ENCODE measurements at regions not wholly inside any gene's neighbourhood (a gene's known extent, or its start where the extent isn't known, plus 50 kb on each side); places are given as distances from the start of the nearest gene placed in this dataset.

DNA sequence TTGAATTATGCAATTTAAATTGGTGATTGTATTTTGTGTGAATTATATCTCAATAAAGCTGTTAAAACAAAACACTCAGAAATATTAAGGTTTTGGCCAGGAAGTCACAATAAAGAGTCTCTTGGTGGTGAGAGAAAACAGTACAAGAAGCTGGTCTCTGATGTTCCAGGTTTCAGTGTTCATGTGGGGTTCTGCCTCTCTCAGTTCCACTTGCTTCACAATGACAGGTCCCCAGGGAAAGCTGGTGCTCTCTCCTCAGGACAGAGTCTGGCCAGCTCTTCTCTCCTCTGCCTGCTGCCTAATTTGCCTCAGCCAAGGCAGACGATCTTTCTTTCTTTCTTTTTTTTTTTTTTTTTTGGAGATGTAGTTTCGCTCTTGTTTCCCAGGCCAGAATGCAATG is 342.9 kb upstream of the PLXNA2 start:
- Histone ChIP-seq H3K27me3 (ENCODE audit: control insufficient read depth in 5 of 5, insufficient read depth in 4 of 5, low read length in 5 of 5) (no peaks in the 10 kb centered on the region), H3K4me3 (ENCODE audit: low read depth in 1 of 5, low read length in 5 of 5) (no peak overlapping the region), H3K9ac (ENCODE audit: low read length in 5 of 5) (no peak overlapping the region), H3K27ac (ENCODE audit: low read depth, low read length) (no peak overlapping the region), H3K9me3 (ENCODE audit: control insufficient read depth in 5 of 5, low read length in 5 of 5) (no peaks in the 10 kb centered on the region), H3K36me3 (ENCODE audit: control insufficient read depth in 5 of 5, insufficient read depth in 5 of 5, low read length in 5 of 5) (no peaks in the 10 kb centered on the region), H3K4me1 (ENCODE audit: control insufficient read depth in 5 of 5, insufficient read depth in 5 of 5, low read length in 5 of 5) (no peaks in the 10 kb centered on the region)

DNA sequence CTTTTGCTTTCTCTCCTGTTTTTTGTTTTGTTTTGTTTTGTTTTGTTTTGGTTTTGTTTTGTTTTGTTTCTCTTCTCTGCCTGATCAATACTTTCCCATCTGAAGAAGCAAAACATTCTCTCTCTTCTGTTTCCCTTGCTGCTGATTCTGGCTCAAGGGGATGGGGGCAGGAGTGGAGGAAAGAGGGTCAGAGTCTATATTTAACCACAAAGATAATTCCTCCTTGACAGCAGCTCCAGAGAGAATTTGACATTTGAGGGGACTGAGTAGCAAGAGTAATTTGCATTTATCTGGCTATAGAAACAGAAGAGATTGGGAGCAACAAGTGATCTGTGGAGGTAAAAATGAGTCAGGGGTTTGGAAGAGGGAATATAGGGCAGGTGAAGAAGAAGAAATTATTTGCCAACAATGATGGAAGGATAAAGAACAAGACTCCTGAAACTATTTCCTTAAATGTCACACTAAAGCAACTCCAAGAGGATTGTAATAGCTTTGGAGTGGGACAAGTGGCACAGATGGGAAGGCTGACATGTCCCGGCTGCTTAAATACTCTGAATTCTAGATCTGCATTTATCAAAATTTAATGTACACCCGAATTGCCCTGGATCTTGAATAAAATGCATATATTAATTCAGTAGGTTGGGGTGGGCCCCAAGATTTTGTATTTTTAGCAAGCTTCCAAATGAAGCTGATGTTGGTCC is 349.3 kb upstream of the PLXNA2 start:
- Histone ChIP-seq H3K27me3 (ENCODE audit: control insufficient read depth in 5 of 5, insufficient read depth in 4 of 5, low read length in 5 of 5) (no peaks in the 10 kb centered on the region), H3K9me3 (ENCODE audit: control insufficient read depth in 5 of 5, low read length in 5 of 5) (no peaks in the 10 kb centered on the region), H3K4me3 (ENCODE audit: low read depth in 1 of 5, low read length in 5 of 5) (no peak overlapping the region), H3K4me1 (ENCODE audit: control insufficient read depth in 5 of 5, insufficient read depth in 5 of 5, low read length in 5 of 5) (no peaks in the 10 kb centered on the region), H3K27ac (ENCODE audit: low read depth, low read length) (no peak overlapping the region), H3K9ac (ENCODE audit: low read length in 5 of 5) (no peak overlapping the region), H3K36me3 (ENCODE audit: control insufficient read depth in 5 of 5, insufficient read depth in 5 of 5, low read length in 5 of 5) (no peaks in the 10 kb centered on the region)

DNA sequence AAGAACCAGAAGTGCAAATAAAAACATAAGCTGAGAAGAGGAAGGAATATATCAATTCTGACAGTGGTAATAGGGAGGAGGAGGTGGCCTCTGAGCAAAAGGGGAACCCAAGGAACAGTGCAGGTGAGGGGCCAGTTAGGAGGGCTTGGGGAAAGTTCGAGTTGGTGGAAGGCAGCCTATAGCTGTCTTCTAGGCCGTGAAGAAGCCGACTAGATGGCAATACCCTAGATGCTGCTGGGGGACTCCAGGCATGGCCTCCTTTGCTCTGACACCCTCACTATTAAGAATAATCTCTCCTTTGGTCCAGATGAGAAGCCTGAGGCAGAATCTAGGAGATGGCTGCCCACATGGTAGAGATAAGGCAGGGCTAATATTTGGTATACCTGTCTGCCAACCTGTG is 351.1 kb upstream of the PLXNA2 start:
- Histone ChIP-seq H3K4me3 (ENCODE audit: low read depth in 1 of 5, low read length in 5 of 5) (no peak overlapping the region), H3K4me1 (ENCODE audit: control insufficient read depth in 5 of 5, insufficient read depth in 5 of 5, low read length in 5 of 5) (no peaks in the 10 kb centered on the region), H3K27ac (ENCODE audit: low read depth, low read length) (no peak overlapping the region), H3K9me3 (ENCODE audit: control insufficient read depth in 5 of 5, low read length in 5 of 5) (no peaks in the 10 kb centered on the region), H3K9ac (ENCODE audit: low read length in 5 of 5) (no peak overlapping the region), H3K27me3 (ENCODE audit: control insufficient read depth in 5 of 5, insufficient read depth in 4 of 5, low read length in 5 of 5) (no peaks in the 10 kb centered on the region), H3K36me3 (ENCODE audit: control insufficient read depth in 5 of 5, insufficient read depth in 5 of 5, low read length in 5 of 5) (no peaks in the 10 kb centered on the region)

DNA sequence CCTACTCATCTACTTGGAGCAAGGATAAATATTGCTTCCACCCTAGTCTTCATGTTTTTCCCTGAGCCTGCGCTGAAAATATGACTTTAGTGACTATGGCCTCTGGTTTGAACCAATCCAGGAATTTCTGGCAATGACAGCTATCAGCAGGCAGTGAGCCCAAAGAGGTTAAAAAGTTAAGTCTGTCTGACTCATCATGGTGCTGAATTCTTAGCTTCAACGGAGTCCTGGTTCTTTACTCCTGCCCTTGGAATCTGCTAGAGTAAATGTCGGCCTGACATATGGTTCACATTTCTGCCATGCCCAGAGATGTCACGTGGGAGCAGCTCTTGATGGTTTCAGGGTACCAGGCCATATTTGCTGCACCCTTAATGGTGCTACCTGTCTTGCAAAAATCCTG is 351.6 kb upstream of the PLXNA2 start:
- no peaks in the 10 kb centered on the region for H3K4me1 ChIP-seq (ENCODE audit: control insufficient read depth in 5 of 5, insufficient read depth in 5 of 5, low read length in 5 of 5)
- H3K36me3 ChIP-seq (ENCODE audit: control insufficient read depth in 5 of 5, insufficient read depth in 5 of 5, low read length in 5 of 5): no peaks in the 10 kb centered on the region
- no peaks in the 10 kb centered on the region for H3K9me3 ChIP-seq (ENCODE audit: control insufficient read depth in 5 of 5, low read length in 5 of 5)
- no peaks in the 10 kb centered on the region for H3K27me3 ChIP-seq (ENCODE audit: control insufficient read depth in 5 of 5, insufficient read depth in 4 of 5, low read length in 5 of 5)
- H3K4me3 ChIP-seq (ENCODE audit: low read depth in 1 of 5, low read length in 5 of 5): no peak overlapping the region
- no peak overlapping the region for H3K27ac ChIP-seq (ENCODE audit: low read depth, low read length)
- H3K9ac ChIP-seq (ENCODE audit: low read length in 5 of 5): no peak overlapping the region

DNA sequence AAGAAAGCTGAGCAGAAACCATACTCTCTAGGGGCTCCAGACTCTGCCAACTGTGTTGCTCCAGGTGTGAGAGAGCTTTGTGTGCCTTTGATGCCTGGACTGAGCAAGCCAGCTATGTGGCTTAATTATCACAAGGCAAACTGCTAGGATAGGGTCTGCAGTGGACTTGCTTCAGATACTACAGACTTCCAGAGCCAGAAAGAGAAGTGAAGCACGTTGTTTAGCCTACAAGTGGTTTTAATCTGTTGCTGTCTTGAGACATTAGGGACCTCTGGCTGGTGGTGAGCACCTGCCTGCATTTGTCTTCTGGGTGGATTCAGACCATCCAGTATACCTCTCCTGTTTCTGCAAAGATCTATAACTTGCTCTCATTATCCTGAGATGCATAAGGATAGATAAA is 353.4 kb upstream of the PLXNA2 start:
- Histone ChIP-seq H3K9me3 (ENCODE audit: control insufficient read depth in 5 of 5, low read length in 5 of 5) (no peaks in the 10 kb centered on the region), H3K27me3 (ENCODE audit: control insufficient read depth in 5 of 5, insufficient read depth in 4 of 5, low read length in 5 of 5) (no peaks in the 10 kb centered on the region), H3K9ac (ENCODE audit: low read length in 5 of 5) (no peak overlapping the region), H3K4me3 (ENCODE audit: low read depth in 1 of 5, low read length in 5 of 5) (no peak overlapping the region), H3K27ac (ENCODE audit: low read depth, low read length) (no peak overlapping the region), H3K36me3 (ENCODE audit: control insufficient read depth in 5 of 5, insufficient read depth in 5 of 5, low read length in 5 of 5) (no peaks in the 10 kb centered on the region), H3K4me1 (ENCODE audit: control insufficient read depth in 5 of 5, insufficient read depth in 5 of 5, low read length in 5 of 5) (peaks cover 0 to 8% (median 6%) of the 10 kb centered on the region in 5 donors)

DNA sequence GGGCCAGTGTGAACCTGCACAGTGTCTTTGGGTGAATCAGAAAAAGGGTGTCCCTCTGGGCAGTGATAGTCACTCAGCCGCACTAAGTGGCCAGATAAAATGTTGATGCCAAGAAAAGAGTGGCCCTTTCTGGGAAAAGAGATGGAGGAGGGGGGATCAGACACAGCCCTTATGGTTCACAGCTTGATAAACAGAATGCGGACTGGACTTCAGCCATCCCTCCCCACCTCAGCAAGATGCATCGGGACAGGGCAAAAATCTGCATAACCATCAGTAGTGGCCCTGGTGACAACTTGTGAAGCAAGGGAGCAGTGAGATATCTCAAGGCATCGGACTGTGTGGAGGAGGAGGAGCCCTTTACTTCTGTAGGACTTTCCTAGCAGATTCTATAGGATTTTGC is 353.8 kb upstream of the PLXNA2 start:
- H3K4me3 ChIP-seq (ENCODE audit: low read depth in 1 of 5, low read length in 5 of 5): no peak overlapping the region

DNA sequence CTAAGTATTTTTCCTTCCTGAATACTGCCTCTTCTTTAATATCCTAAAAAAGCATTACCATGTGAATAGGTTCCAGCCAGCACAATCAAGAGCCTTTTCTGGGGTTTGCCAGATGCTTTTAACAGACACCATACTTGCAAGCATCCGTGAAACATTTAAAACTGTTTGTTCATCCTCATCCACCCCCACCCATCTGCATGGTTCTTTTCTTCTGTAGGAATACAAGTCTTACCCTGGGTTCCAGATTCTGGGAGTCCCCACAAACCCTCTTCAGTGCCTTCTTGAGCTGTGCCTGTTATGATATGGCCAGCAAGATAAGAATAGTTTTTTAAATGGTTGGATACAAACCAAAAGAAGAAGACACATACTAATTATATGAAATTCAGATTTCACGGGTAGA is 354.9 kb upstream of the PLXNA2 start:
- Histone ChIP-seq H3K27ac (ENCODE audit: low read depth, low read length) (no peak overlapping the region), H3K9ac (ENCODE audit: low read length in 5 of 5) (no peak overlapping the region), H3K27me3 (ENCODE audit: control insufficient read depth in 5 of 5, insufficient read depth in 4 of 5, low read length in 5 of 5) (no peaks in the 10 kb centered on the region), H3K4me1 (ENCODE audit: control insufficient read depth in 5 of 5, insufficient read depth in 5 of 5, low read length in 5 of 5) (peaks cover 0 to 8% (median 6%) of the 10 kb centered on the region in 5 donors), H3K36me3 (ENCODE audit: control insufficient read depth in 5 of 5, insufficient read depth in 5 of 5, low read length in 5 of 5) (no peaks in the 10 kb centered on the region), H3K9me3 (ENCODE audit: control insufficient read depth in 5 of 5, low read length in 5 of 5) (no peaks in the 10 kb centered on the region), H3K4me3 (ENCODE audit: low read depth in 1 of 5, low read length in 5 of 5) (no peak overlapping the region)

More for the DNA sequence above, 353.8 kb upstream of the PLXNA2 start:
- Histone ChIP-seq H3K4me1 (ENCODE audit: control insufficient read depth in 5 of 5, insufficient read depth in 5 of 5, low read length in 5 of 5) (peaks cover 0 to 8% (median 6%) of the 10 kb centered on the region in 5 donors), H3K27ac (ENCODE audit: low read depth, low read length) (no peak overlapping the region), H3K27me3 (ENCODE audit: control insufficient read depth in 5 of 5, insufficient read depth in 4 of 5, low read length in 5 of 5) (no peaks in the 10 kb centered on the region), H3K9me3 (ENCODE audit: control insufficient read depth in 5 of 5, low read length in 5 of 5) (no peaks in the 10 kb centered on the region), H3K9ac (ENCODE audit: low read length in 5 of 5) (no peak overlapping the region), H3K36me3 (ENCODE audit: control insufficient read depth in 5 of 5, insufficient read depth in 5 of 5, low read length in 5 of 5) (no peaks in the 10 kb centered on the region)

DNA sequence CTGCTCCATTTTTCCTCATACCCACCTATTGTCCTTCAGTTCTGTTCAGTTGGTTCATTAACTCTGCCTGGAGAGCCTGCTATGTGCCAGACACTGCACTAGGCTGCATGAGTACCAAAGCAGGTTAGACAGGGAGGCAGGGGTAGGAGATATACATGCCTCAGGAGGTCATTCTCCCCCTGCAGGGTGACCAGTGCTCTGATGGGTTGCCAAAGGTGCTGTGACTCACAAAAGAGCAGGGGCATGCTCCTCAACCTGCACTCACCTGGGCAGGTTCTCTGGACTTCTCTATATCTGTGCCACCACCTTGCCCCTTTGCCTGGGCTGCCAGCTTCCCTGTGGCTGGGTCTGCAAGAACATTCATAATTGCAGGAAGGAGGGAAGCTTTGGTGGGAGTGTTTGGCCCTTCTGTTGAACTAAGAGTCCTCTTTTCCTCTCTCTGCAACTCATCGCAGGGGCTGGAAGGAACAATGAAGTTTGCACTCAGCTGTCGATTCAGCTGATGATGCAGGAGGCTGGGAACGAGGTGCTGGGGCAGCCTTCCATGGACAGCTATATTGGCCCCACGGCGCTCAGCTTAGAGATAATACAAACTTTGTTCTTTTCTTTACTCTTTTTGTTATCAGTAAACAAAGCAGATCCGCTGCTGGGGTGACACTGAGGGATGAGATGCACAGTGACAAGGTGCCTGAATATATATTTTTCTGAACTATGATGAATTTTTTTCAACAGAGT is 356.4 kb upstream of the PLXNA2 start:
- H3K4me1 ChIP-seq (ENCODE audit: control insufficient read depth in 5 of 5, insufficient read depth in 5 of 5, low read length in 5 of 5): peaks cover 0 to 8% (median 6%) of the 10 kb centered on the region in 5 donors
- H3K4me3 ChIP-seq (ENCODE audit: low read depth in 1 of 5, low read length in 5 of 5): no peak overlapping the region
- no peaks in the 10 kb centered on the region for H3K9me3 ChIP-seq (ENCODE audit: control insufficient read depth in 5 of 5, low read length in 5 of 5)
- H3K27ac ChIP-seq (ENCODE audit: low read depth, low read length): no peak overlapping the region
- H3K27me3 ChIP-seq (ENCODE audit: control insufficient read depth in 5 of 5, insufficient read depth in 4 of 5, low read length in 5 of 5): no peaks in the 10 kb centered on the region
- H3K36me3 ChIP-seq (ENCODE audit: control insufficient read depth in 5 of 5, insufficient read depth in 5 of 5, low read length in 5 of 5): no peaks in the 10 kb centered on the region
- H3K9ac ChIP-seq (ENCODE audit: low read length in 5 of 5): no peak overlapping the region

DNA sequence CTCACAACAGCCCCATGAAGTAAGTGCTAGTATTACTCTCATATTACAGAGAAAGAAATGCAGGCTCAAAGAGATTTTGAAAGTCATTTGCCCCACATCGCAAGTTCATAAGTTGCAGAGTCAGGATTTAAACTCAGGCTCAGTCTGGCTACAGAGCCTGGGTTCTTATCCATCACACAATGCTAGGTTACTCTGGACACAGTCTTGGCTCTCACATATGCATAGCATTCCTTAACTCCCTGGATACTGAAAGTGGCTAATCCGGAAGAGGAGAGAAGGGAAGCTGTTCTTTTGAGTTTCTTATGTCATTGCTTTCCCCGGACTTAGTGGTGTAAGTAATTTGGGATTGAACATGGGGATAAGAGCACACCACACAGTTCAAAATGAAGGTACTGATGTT is 357.4 kb upstream of the PLXNA2 start:
- Histone ChIP-seq H3K4me1 (ENCODE audit: control insufficient read depth in 5 of 5, insufficient read depth in 5 of 5, low read length in 5 of 5) (peaks cover 0 to 8% (median 6%) of the 10 kb centered on the region in 5 donors), H3K4me3 (ENCODE audit: low read depth in 1 of 5, low read length in 5 of 5) (no peak overlapping the region), H3K9ac (ENCODE audit: low read length in 5 of 5) (no peak overlapping the region), H3K27ac (ENCODE audit: low read depth, low read length) (no peak overlapping the region), H3K9me3 (ENCODE audit: control insufficient read depth in 5 of 5, low read length in 5 of 5) (no peaks in the 10 kb centered on the region), H3K36me3 (ENCODE audit: control insufficient read depth in 5 of 5, insufficient read depth in 5 of 5, low read length in 5 of 5) (no peaks in the 10 kb centered on the region), H3K27me3 (ENCODE audit: control insufficient read depth in 5 of 5, insufficient read depth in 4 of 5, low read length in 5 of 5) (no peaks in the 10 kb centered on the region)

DNA sequence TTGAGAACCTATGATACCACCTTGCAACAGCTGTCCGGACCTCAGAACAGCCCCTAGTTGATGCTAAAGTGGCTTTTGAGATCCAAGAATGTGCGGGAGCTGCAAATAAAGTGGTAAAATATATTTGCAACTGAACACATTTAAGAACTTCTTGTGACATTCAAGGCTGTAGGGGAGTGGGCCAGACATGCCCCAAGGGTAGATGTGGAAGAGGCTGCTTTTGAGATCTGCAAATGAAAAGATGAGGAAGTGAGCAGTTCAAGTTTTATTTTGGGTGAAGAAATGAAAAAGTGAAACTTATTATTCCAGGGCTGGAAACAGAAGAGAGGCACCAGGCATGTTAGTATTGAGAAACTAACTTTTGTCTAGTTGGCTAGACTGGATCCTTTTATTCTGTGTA is 359.5 kb upstream of the PLXNA2 start:
- no peak overlapping the region for H3K4me3 ChIP-seq (ENCODE audit: low read depth in 1 of 5, low read length in 5 of 5)
- H3K9me3 ChIP-seq (ENCODE audit: control insufficient read depth in 5 of 5, low read length in 5 of 5): no peaks in the 10 kb centered on the region
- H3K27me3 ChIP-seq (ENCODE audit: control insufficient read depth in 5 of 5, insufficient read depth in 4 of 5, low read length in 5 of 5): no peaks in the 10 kb centered on the region
- H3K27ac ChIP-seq (ENCODE audit: low read depth, low read length): no peak overlapping the region
- H3K36me3 ChIP-seq (ENCODE audit: control insufficient read depth in 5 of 5, insufficient read depth in 5 of 5, low read length in 5 of 5): no peaks in the 10 kb centered on the region
- H3K4me1 ChIP-seq (ENCODE audit: control insufficient read depth in 5 of 5, insufficient read depth in 5 of 5, low read length in 5 of 5): peaks cover 0 to 8% (median 6%) of the 10 kb centered on the region in 5 donors
- no peak overlapping the region for H3K9ac ChIP-seq (ENCODE audit: low read length in 5 of 5)
